HepG2 (cell line): ENCODE measurements at regions not wholly inside any gene's neighbourhood (a gene's known extent, or its start where the extent isn't known, plus 50 kb on each side); places are given as distances from the start of the nearest gene placed in this dataset.

Experiments used
- ATAC-seq: fragments of 200-7000 bp; cut with Tn5 transposase; 3 replicates; pipeline ENCODE4 v1.9.1; 2020; ENCODE audit warnings: mild to moderate bottlenecking, moderate library complexity
- BruUV-seq: library from RNA; stranded (reverse); fragments of 400-500 nt; replicated peaks from 2 replicates; lab custom pipeline; 2021; lab: Mats Ljungman, UMichigan
- CTCF ChIA-PET: fragments of 300-600 bp; formaldehyde crosslinking; extraction: SDS; loops from one replicate; lab custom pipeline; 2021; ENCODE audit warnings: low total read pairs, inconsistent platforms, low intra/inter-chr PET ratio; lab: Yijun Ruan, JAX
- POLR2A ChIA-PET: fragments of 350-600 bp; sonication (Branson Sonifier 250); formaldehyde crosslinking; loops from one replicate; lab custom pipeline; 2020; ENCODE audit warnings: antibody characterized with exemption, inconsistent platforms; lab: Yijun Ruan, JAX
- DNase-seq: peaks from one replicate; pipeline ENCODE4 v3.0.0-alpha.2; 2015; ENCODE audit warnings: low spot score
- FAIRE-seq: peaks from 3 replicates; lab custom pipeline; 2011; peaks lifted over from hg19 to GRCh38; lab: Jason Lieb, UNC
- H2AFZ ChIP-seq: one replicate; pipeline ENCODE4 v1.6.1; 2011; ENCODE audit warnings: low read length, inconsistent platforms
- H3K27ac ChIP-seq: fragments of 300-600 bp; 3 replicates; pipeline ENCODE4 v1.8.0; 2011; ENCODE audit warnings: mixed run types, mild to moderate bottlenecking, mixed read lengths, low read length, inconsistent platforms; ENCODE audit not compliant: insufficient read depth; ENCODE audit errors: extremely low read length
- H3K27me3 ChIP-seq, 2 experiments: fragments of 200-600 bp in 1 of 2; 2 replicates in 1 of 2; 3 replicates in 1 of 2; pipeline versions ENCODE4 v1.6.0 to v1.8.0; 2011; ENCODE audit warnings: low read length in 2 of 2, mild to moderate bottlenecking in 2 of 2, moderate library complexity in 2 of 2, inconsistent platforms in 1 of 2; ENCODE audit not compliant: insufficient read depth in 2 of 2, control insufficient read depth in 1 of 2
- H3K36me3 ChIP-seq, 2 experiments: fragments of 200-600 bp in 1 of 2; replicated peaks in 1 of 2; 2 replicates in 1 of 2; 3 replicates in 1 of 2; pipeline versions ENCODE4 v1.5.1 to v1.8.0; 2011; ENCODE audit warnings: low read length in 2 of 2, inconsistent platforms in 1 of 2; ENCODE audit not compliant: insufficient read depth in 2 of 2, control insufficient read depth in 1 of 2
- H3K4me1 ChIP-seq: 2 replicates; pipeline ENCODE4 v1.5.1; 2012; ENCODE audit warnings: low read length, inconsistent platforms; ENCODE audit not compliant: insufficient read depth
- H3K4me2 ChIP-seq: 2 replicates; pipeline ENCODE4 v1.6.0; 2011; ENCODE audit warnings: low read depth, low read length, inconsistent platforms
- H3K4me3 ChIP-seq, 3 experiments: fragments of 200-600 bp in 1 of 3; sonication (generic), shearing (Covaris generic) in 1 of 3; replicated peaks in 1 of 3; 2 replicates each; pipeline ENCODE4 v1.5.1; 2011 to 2016; ENCODE audit warnings: low read length in 3 of 3, inconsistent platforms in 2 of 3, low read depth in 2 of 3, mild to moderate bottlenecking in 2 of 3, control low read depth in 1 of 3, mixed read lengths in 1 of 3; ENCODE audit not compliant: insufficient read depth in 1 of 3
- H3K79me2 ChIP-seq: one replicate; pipeline ENCODE4 v1.6.1; 2011; ENCODE audit warnings: low read length, inconsistent platforms; ENCODE audit not compliant: insufficient read depth
- H3K9ac ChIP-seq: 2 replicates; pipeline ENCODE4 v1.6.0; 2011; ENCODE audit warnings: mild to moderate bottlenecking, low read depth, low read length, inconsistent platforms; ENCODE audit not compliant: insufficient read depth
- H3K9me3 ChIP-seq: 2 replicates; pipeline ENCODE4 v1.5.1; 2012; ENCODE audit warnings: mild to moderate bottlenecking, low read length
- H4K20me1 ChIP-seq: 2 replicates; pipeline ENCODE4 v1.6.0; 2011; ENCODE audit warnings: inconsistent platforms, mild to moderate bottlenecking, low read length, moderate library complexity; ENCODE audit not compliant: insufficient read depth
- ELF1 ChIP-seq: sonication (generic); formaldehyde crosslinking; IDR thresholded peaks from 2 replicates; pipeline ENCODE4 v1.4.0; 2020; ENCODE audit warnings: missing genetic modification reagents
- GLI4 ChIP-seq: sonication (generic); formaldehyde crosslinking; IDR thresholded peaks from 2 replicates; pipeline ENCODE4 v1.5.1; 2020; ENCODE audit warnings: missing genetic modification reagents, mild to moderate bottlenecking, moderate library complexity, borderline replicate concordance
- GPN1 ChIP-seq: sonication (generic); formaldehyde crosslinking; IDR thresholded peaks from 2 replicates; pipeline ENCODE4 v1.5.1; 2020; ENCODE audit warnings: missing genetic modification reagents, borderline replicate concordance
- HBP1 ChIP-seq: IDR thresholded peaks from 2 replicates; pipeline ENCODE4 v1.6.1; 2016; ENCODE audit warnings: low read depth, control low read depth
- HDAC2 ChIP-seq: sonication (generic); formaldehyde crosslinking; IDR thresholded peaks from 2 replicates; pipeline ENCODE4 v1.4.0; 2020; ENCODE audit warnings: missing genetic modification reagents
- IKZF4 ChIP-seq: sonication (generic); formaldehyde crosslinking; IDR thresholded peaks from 2 replicates; pipeline ENCODE4 v1.5.1; 2020; ENCODE audit warnings: borderline replicate concordance, mild to moderate bottlenecking, low read depth, missing genetic modification reagents; ENCODE audit errors: not compliant biosample characterization
- JUNB ChIP-seq: sonication (generic); formaldehyde crosslinking; IDR thresholded peaks from 2 replicates; pipeline ENCODE4 v1.8.0; 2022; ENCODE audit warnings: missing genetic modification reagents, mild to moderate bottlenecking, borderline replicate concordance
- KMT2B ChIP-seq: IDR thresholded peaks from 2 replicates; pipeline ENCODE4 v1.6.1; 2016; ENCODE audit warnings: missing genetic modification reagents, missing compliant biosample characterization
- NBN ChIP-seq: fragments of 450-650 bp; conservative IDR thresholded peaks from 2 replicates; pipeline ENCODE4 v1.6.1; 2017
- NR1H2 ChIP-seq: sonication (generic); formaldehyde crosslinking; IDR thresholded peaks from 2 replicates; pipeline ENCODE4 v1.8.1; 2022; ENCODE audit warnings: low read depth, missing genetic modification reagents, borderline replicate concordance
- SRSF1 ChIP-seq: fragments of 200-400 bp; formaldehyde crosslinking; optimal IDR thresholded peaks from 2 replicates; pipeline ENCODE3; 2017; ENCODE audit warnings: mild to moderate bottlenecking, low read depth, low read length, moderate library complexity
- ZEB1 ChIP-seq: IDR thresholded peaks from 2 replicates; pipeline ENCODE4 v1.6.1; 2012; ENCODE audit warnings: mild to moderate bottlenecking, low read depth, inconsistent platforms; ENCODE audit not compliant: insufficient replicate concordance
- ZNF136 ChIP-seq: sonication (generic); formaldehyde crosslinking; IDR thresholded peaks from 2 replicates; pipeline ENCODE4 v1.8.1; 2022; ENCODE audit warnings: low read depth, mild to moderate bottlenecking, moderate library complexity, missing genetic modification reagents
- ZNF274 ChIP-seq: sonication (generic); formaldehyde crosslinking; IDR thresholded peaks from 2 replicates; pipeline ENCODE4 v1.5.1; 2020; ENCODE audit warnings: mild to moderate bottlenecking, missing genetic modification reagents
- ZNF510 ChIP-seq: sonication (generic); formaldehyde crosslinking; IDR thresholded peaks from 2 replicates; pipeline ENCODE4 v1.4.0; 2020; ENCODE audit warnings: low read depth, mild to moderate bottlenecking, missing genetic modification reagents
- ZNF709 ChIP-seq: sonication (generic); formaldehyde crosslinking; IDR thresholded peaks from 2 replicates; pipeline ENCODE4 v1.5.0; 2020; ENCODE audit warnings: mild to moderate bottlenecking, missing genetic modification reagents
- WGBS: methylation state at CpG from one replicate; pipeline ENCODE4 v1.1.6; 2017; ENCODE audit warnings: low lambda C conversion rate; 5-methylcytosine and 5-hydroxymethylcytosine counted together
- in situ Hi-C: cut with HindIII; loops from 2 replicates; pipeline ENCODE4 v1.10.0; 2017; ENCODE audit warnings: low pct_unique_long_range_greater_than_20kb; ENCODE audit not compliant: extremely low pct_ligation_motif_present
- intact Hi-C: fragments of 100-400 bp; cut with micrococcal nuclease; formaldehyde crosslinking; loops from one replicate; pipeline ENCODE4 v1.10.0; 2022; ENCODE audit not compliant: unreplicated experiment
- TF ChIP-seq, protein P1 (sequence below): sonication (generic); formaldehyde crosslinking; IDR thresholded peaks from 2 replicates; pipeline ENCODE4 v1.9.0; 2021; ENCODE audit warnings: missing genetic modification reagents, borderline replicate concordance

- H4K20me1 ChIP-seq: no peaks in the 10 kb centered on the region
- WGBS: 3% methylated on average over 1 of the region's 1 CpG
- no peaks in the 10 kb centered on the region for H3K79me2 ChIP-seq
- intact Hi-C loops: no loop called here
- DNase-seq (no peak), ATAC-seq (no peak), FAIRE-seq (no peak)
- H2AFZ ChIP-seq: no peak overlapping the region
- in situ Hi-C loops: no loop called here
- H3K27ac ChIP-seq: no peak overlapping the region
- H3K27me3 ChIP-seq: no peaks in the 10 kb centered on the region
- H3K4me3 ChIP-seq: no peak overlapping the region
- no peaks in the 10 kb centered on the region for H3K4me1 ChIP-seq
- H3K36me3 ChIP-seq: no peaks in the 10 kb centered on the region
- no peak overlapping the region for H3K9ac ChIP-seq
- no peak overlapping the region for H3K4me2 ChIP-seq
- ChIA-PET CTCF (no interaction called here), POLR2A (no interaction called here)
- TF ChIP-seq SRSF1: no peak
- no peak for TF ChIP-seq ZNF709 (CRISPR knock-in tag)
- no peak for TF ChIP-seq HBP1 (CRISPR knock-in tag)
- no peak for TF ChIP-seq KMT2B (CRISPR knock-in tag)
- no peak for TF ChIP-seq NR1H2
- no peak for TF ChIP-seq ZNF510 (CRISPR knock-in tag)
- no peak for TF ChIP-seq GPN1 (CRISPR knock-in tag)
- TF ChIP-seq ZEB1: no peak
- TF ChIP-seq ZNF274: no peak
- TF ChIP-seq, protein P1, sequence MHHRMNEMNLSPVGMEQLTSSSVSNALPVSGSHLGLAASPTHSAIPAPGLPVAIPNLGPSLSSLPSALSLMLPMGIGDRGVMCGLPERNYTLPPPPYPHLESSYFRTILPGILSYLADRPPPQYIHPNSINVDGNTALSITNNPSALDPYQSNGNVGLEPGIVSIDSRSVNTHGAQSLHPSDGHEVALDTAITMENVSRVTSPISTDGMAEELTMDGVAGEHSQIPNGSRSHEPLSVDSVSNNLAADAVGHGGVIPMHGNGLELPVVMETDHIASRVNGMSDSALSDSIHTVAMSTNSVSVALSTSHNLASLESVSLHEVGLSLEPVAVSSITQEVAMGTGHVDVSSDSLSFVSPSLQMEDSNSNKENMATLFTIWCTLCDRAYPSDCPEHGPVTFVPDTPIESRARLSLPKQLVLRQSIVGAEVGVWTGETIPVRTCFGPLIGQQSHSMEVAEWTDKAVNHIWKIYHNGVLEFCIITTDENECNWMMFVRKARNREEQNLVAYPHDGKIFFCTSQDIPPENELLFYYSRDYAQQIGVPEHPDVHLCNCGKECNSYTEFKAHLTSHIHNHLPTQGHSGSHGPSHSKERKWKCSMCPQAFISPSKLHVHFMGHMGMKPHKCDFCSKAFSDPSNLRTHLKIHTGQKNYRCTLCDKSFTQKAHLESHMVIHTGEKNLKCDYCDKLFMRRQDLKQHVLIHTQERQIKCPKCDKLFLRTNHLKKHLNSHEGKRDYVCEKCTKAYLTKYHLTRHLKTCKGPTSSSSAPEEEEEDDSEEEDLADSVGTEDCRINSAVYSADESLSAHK: no peak
- no peak for TF ChIP-seq GLI4 (CRISPR knock-in tag)
- TF ChIP-seq ZNF136 (CRISPR knock-in tag): no peak
- TF ChIP-seq JUNB (CRISPR knock-in tag): no peak
- no peak for TF ChIP-seq IKZF4
- TF ChIP-seq ELF1: no peak
- TF ChIP-seq NBN: no peak
- TF ChIP-seq HDAC2 (CRISPR knock-in tag): no peak
- BruUV-seq: no TSS peak
- peaks cover 96% of the 10 kb centered on the region for H3K9me3 ChIP-seq
Measured at GRCh38 chr21:27155130-27155500, 188.2 kb upstream of the ADAMTS5 start.
